Liver (tissue), 8 donors: ENCODE measurements at regions not wholly inside any gene's neighbourhood (a gene's known extent, or its start where the extent isn't known, plus 50 kb on each side); places are given as distances from the start of the nearest gene placed in this dataset.

Experiments used
- DNase-seq: peaks from one replicate; pipeline ENCODE4 v3.0.0-alpha.2; 2017; ENCODE audit warnings: low spot score
- H3K27ac ChIP-seq, 2 donors: one replicate each; pipeline ENCODE4 v1.7.0; 2013; ENCODE audit warnings: inconsistent platforms in 2 of 2, low read length in 2 of 2, control low read depth in 1 of 2, low read depth in 1 of 2, mild to moderate bottlenecking in 1 of 2
- H3K27me3 ChIP-seq, 4 donors: one replicate each; pipeline versions ENCODE4 v1.6.1 to v1.7.0; 2013; ENCODE audit warnings: low read length in 3 of 4, inconsistent platforms in 1 of 4, mild to moderate bottlenecking in 1 of 4, moderate library complexity in 1 of 4; ENCODE audit not compliant: control insufficient read depth in 4 of 4, insufficient read depth in 4 of 4
- H3K36me3 ChIP-seq, 4 donors: one replicate each; pipeline versions ENCODE4 v1.6.1 to v1.7.0; 2013; ENCODE audit warnings: low read length in 3 of 4, mild to moderate bottlenecking in 3 of 4, low read depth in 1 of 4, moderate library complexity in 1 of 4; ENCODE audit not compliant: control insufficient read depth in 4 of 4, insufficient read depth in 3 of 4
- H3K4me1 ChIP-seq, 4 donors: one replicate each; pipeline versions ENCODE4 v1.6.1 to v1.7.0; 2013; ENCODE audit warnings: low read length in 3 of 4, mild to moderate bottlenecking in 3 of 4, moderate library complexity in 1 of 4; ENCODE audit not compliant: control insufficient read depth in 4 of 4, insufficient read depth in 4 of 4
- H3K4me3 ChIP-seq, 3 donors: one replicate each; pipeline versions ENCODE4 v1.6.1 to v1.7.0; 2013; ENCODE audit warnings: low read length in 3 of 3, control low read depth in 1 of 3, low read depth in 1 of 3, mild to moderate bottlenecking in 1 of 3
- H3K9ac ChIP-seq, 2 donors: one replicate each; pipeline ENCODE4 v1.7.0; 2013; ENCODE audit warnings: low read length in 2 of 2, mild to moderate bottlenecking in 2 of 2, moderate library complexity in 2 of 2, control low read depth in 1 of 2, low read depth in 1 of 2
- H3K9me3 ChIP-seq, 4 donors: one replicate each; pipeline versions ENCODE4 v1.6.1 to v1.7.0; 2013; ENCODE audit warnings: low read length in 3 of 4; ENCODE audit not compliant: control insufficient read depth in 4 of 4
- CTCF ChIP-seq: fragments of 150-350 bp; IDR thresholded peaks from 2 replicates; pipeline ENCODE4 v1.5.1; 2017; ENCODE audit warnings: improper control_type of control experiment, low read depth, low read length; ENCODE audit not compliant: missing input control
- FOXA1 ChIP-seq: IDR thresholded peaks from 2 replicates; pipeline ENCODE4 v1.6.1; 2016; ENCODE audit warnings: antibody characterized with exemption
- FOXA2 ChIP-seq: IDR thresholded peaks from 2 replicates; pipeline ENCODE4 v1.6.1; 2016; ENCODE audit warnings: antibody characterized with exemption
- HNF4A ChIP-seq, 2 donors: conservative IDR thresholded peaks; 2 replicates each; pipeline ENCODE4 v1.6.1; 2016; ENCODE audit warnings: antibody characterized with exemption in 2 of 2, mild to moderate bottlenecking in 2 of 2
- HNF4G ChIP-seq: IDR thresholded peaks from 2 replicates; pipeline ENCODE4 v1.6.1; 2016; ENCODE audit warnings: antibody characterized with exemption
- NR2F2 ChIP-seq: IDR thresholded peaks from 2 replicates; pipeline ENCODE4 v1.6.1; 2016; ENCODE audit warnings: antibody characterized with exemption
- RAD21 ChIP-seq, 2 donors: IDR thresholded peaks; 2 replicates each; pipeline ENCODE4 v1.6.1; 2016; ENCODE audit warnings: antibody characterized with exemption in 2 of 2, mild to moderate bottlenecking in 2 of 2
- REST ChIP-seq: IDR thresholded peaks from 2 replicates; pipeline ENCODE4 v1.6.1; 2016; ENCODE audit warnings: antibody characterized with exemption, mild to moderate bottlenecking
- RXRA ChIP-seq, 2 donors: IDR thresholded peaks; 2 replicates each; pipeline ENCODE4 v1.6.1; 2017 to 2018; ENCODE audit warnings: antibody characterized with exemption in 2 of 2, mild to moderate bottlenecking in 1 of 2
- TAF1 ChIP-seq: conservative IDR thresholded peaks from 2 replicates; pipeline ENCODE4 v1.6.1; 2016; ENCODE audit warnings: antibody characterized with exemption, mild to moderate bottlenecking
- ZBTB33 ChIP-seq: IDR thresholded peaks from 2 replicates; pipeline ENCODE4 v1.6.1; 2016; ENCODE audit warnings: antibody characterized with exemption
- WGBS: extraction: QIAGEN DNeasy Blood & Tissue Kit; methylation state at CpG from one replicate; pipeline ENCODE4 v1.1.7; 2013; 5-methylcytosine and 5-hydroxymethylcytosine counted together
- donor health status: healthy.
- donor health status: healthy.
- donor health status: healthy.
- donor health status: healthy.
- donor health status: healthy.

GRCh38 chr12:28631831-28632230, 441.6 kb downstream of the CCDC91 start (continued):
- TF ChIP-seq RAD21 (IDR thresholded peaks at IDR 0.05), result no peak
- no peak for TF ChIP-seq HNF4A (conservative IDR thresholded peaks at IDR 0.05)
- TF ChIP-seq NR2F2, result no peak
- TF ChIP-seq FOXA2, result no peak
- no peak for TF ChIP-seq TAF1
- TF ChIP-seq CTCF, result no peak

DNA sequence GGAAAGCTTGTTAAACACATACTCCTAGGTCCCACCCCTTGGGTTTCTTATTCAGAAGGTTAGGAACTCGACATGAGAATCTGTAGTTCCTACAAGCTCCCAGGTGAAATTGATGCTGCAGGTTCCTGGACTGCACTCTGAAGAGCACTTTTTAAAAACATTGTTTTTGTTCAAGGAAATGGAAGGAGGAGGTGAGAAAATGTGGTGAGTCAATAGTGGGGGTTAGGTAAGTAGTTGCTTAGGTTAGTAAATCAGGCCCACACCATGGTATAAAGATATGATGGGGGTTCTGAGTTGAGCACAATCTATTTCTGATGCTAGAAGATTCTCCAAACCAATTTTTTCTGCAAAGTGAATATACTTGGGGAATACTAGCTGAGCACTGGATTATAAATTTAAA, 450.3 kb downstream of the CCDC91 start:
- H3K9me3 ChIP-seq, result no peaks in the 10 kb centered on the region
- H3K27me3 ChIP-seq, result no peaks in the 10 kb centered on the region
- no peak overlapping the region for H3K4me3 ChIP-seq
- 62% methylated on average over 1 of the region's 1 CpG for WGBS
- DNase-seq, result no peak
- no peak overlapping the region for H3K27ac ChIP-seq
- no peak overlapping the region for H3K9ac ChIP-seq
- no peaks in the 10 kb centered on the region for H3K36me3 ChIP-seq
- H3K4me1 ChIP-seq, result no peaks in the 10 kb centered on the region
- no peak for TF ChIP-seq HNF4G
- no peak for TF ChIP-seq RXRA (IDR thresholded peaks at IDR 0.05)

GRCh38 chr12:28645436-28645835, 455.2 kb downstream of the CCDC91 start:
- no peaks in the 10 kb centered on the region for H3K9me3 ChIP-seq
- TF ChIP-seq ZBTB33 (no peak), NR2F2 (no peak), FOXA1 (no peak), TAF1 (no peak), RXRA (IDR thresholded peaks at IDR 0.05) (no peak), REST (no peak), HNF4A (conservative IDR thresholded peaks at IDR 0.05) (no peak)
- 91% methylated on average over 8 of the region's 8 CpGs for WGBS
- H3K4me3 ChIP-seq, result no peak overlapping the region
- DNase-seq, result no peak
- no peak overlapping the region for H3K27ac ChIP-seq
- no peaks in the 10 kb centered on the region for H3K27me3 ChIP-seq
- no peak overlapping the region for H3K9ac ChIP-seq
- no peaks in the 10 kb centered on the region for H3K36me3 ChIP-seq
- H3K4me1 ChIP-seq, result no peaks in the 10 kb centered on the region
